GM23338 (cell line): ENCODE measurements at regions not wholly inside any gene's neighbourhood (a gene's known extent, or its start where the extent isn't known, plus 50 kb on each side); places are given as distances from the start of the nearest gene placed in this dataset.

ENCODE experiments used
- ATAC-seq: fragments of 200-7000 bp; cut with Tn5 transposase; 3 replicates; pipeline ENCODE4 v1.9.1; 2020
- DNase-seq: peaks from one replicate; pipeline ENCODE4 v3.0.0-alpha.2; 2015; ENCODE audit warnings: low spot score
- H2AFZ ChIP-seq: fragments of 200-600 bp; sonication (generic); 2 replicates; pipeline ENCODE4 v1.8.0; 2016; ENCODE audit warnings: antibody characterized with exemption, mild to moderate bottlenecking, moderate library complexity
- H3F3A ChIP-seq: fragments of 200-600 bp; sonication (generic); replicated peaks from 2 replicates; pipeline ENCODE4 v1.8.0; 2017; ENCODE audit warnings: antibody characterized with exemption, mixed run types, low read depth
- H3K27ac ChIP-seq: fragments of 200-600 bp; sonication (generic); 2 replicates; pipeline ENCODE4 v1.6.1; 2016; ENCODE audit warnings: low read depth
- H3K27me3 ChIP-seq: fragments of 200-600 bp; sonication (generic); 2 replicates; pipeline ENCODE4 v1.8.0; 2016; ENCODE audit warnings: mild to moderate bottlenecking, mixed run types, moderate library complexity; ENCODE audit not compliant: insufficient read depth
- H3K36me3 ChIP-seq: fragments of 200-600 bp; sonication (generic); 2 replicates; pipeline ENCODE4 v1.8.0; 2016; ENCODE audit warnings: mild to moderate bottlenecking; ENCODE audit not compliant: insufficient read depth
- H3K4me1 ChIP-seq: fragments of 200-600 bp; sonication (generic); 2 replicates; pipeline ENCODE4 v1.8.0; 2016; ENCODE audit warnings: mild to moderate bottlenecking, moderate library complexity; ENCODE audit not compliant: insufficient read depth
- H3K4me2 ChIP-seq: fragments of 200-600 bp; sonication (generic); 2 replicates; pipeline ENCODE4 v1.7.1; 2017; ENCODE audit warnings: mixed run types
- H3K4me3 ChIP-seq: fragments of 200-600 bp; sonication (generic); 2 replicates; pipeline ENCODE4 v1.6.1; 2016; ENCODE audit warnings: mixed run types
- H3K79me2 ChIP-seq: fragments of 200-600 bp; sonication (generic); replicated peaks from 2 replicates; pipeline ENCODE4 v1.8.0; 2017; ENCODE audit warnings: mild to moderate bottlenecking; ENCODE audit not compliant: insufficient read depth
- H3K9me2 ChIP-seq: fragments of 200-600 bp; sonication (generic); 2 replicates; pipeline ENCODE4 v1.8.0; 2017; ENCODE audit not compliant: insufficient read depth
- H4K20me1 ChIP-seq: fragments of 200-600 bp; sonication (generic); replicated peaks from 2 replicates; pipeline ENCODE4 v1.8.0; 2017; ENCODE audit warnings: mild to moderate bottlenecking; ENCODE audit not compliant: insufficient read depth
- H3K27ac Mint-ChIP-seq: 2 replicates; pipeline ENCODE4 v1.8.0; 2020; ENCODE audit warnings: inconsistent platforms, mild to moderate bottlenecking, moderate library complexity, mixed read lengths
- H3K27me3 Mint-ChIP-seq: 3 replicates; pipeline ENCODE4 v1.8.0; 2022; ENCODE audit warnings: low read depth, mild to moderate bottlenecking, moderate library complexity, mixed read lengths, inconsistent platforms; ENCODE audit not compliant: insufficient read depth, poor library complexity
- H3K36me3 Mint-ChIP-seq: 3 replicates; pipeline ENCODE4 v1.8.0; 2021; ENCODE audit warnings: low read depth, mild to moderate bottlenecking, inconsistent platforms, moderate library complexity, mixed read lengths
- H3K4me1 Mint-ChIP-seq: 3 replicates; pipeline ENCODE4 v1.8.0; 2020; ENCODE audit warnings: mild to moderate bottlenecking, inconsistent platforms, mixed read lengths
- H3K4me3 Mint-ChIP-seq: 3 replicates; pipeline ENCODE4 v1.8.0; 2021; ENCODE audit warnings: moderate library complexity, mild to moderate bottlenecking, inconsistent platforms, mixed read lengths
- H3K9me3 Mint-ChIP-seq: 3 replicates; pipeline ENCODE4 v1.8.0; 2020; ENCODE audit warnings: moderate library complexity, mild to moderate bottlenecking, inconsistent platforms, mixed read lengths
- CREB1 ChIP-seq: fragments of 250-450 bp; sonication (Bioruptor Pico); IDR thresholded peaks from 2 replicates; pipeline ENCODE4 v1.5.0; 2020; ENCODE audit warnings: low read depth, mild to moderate bottlenecking, moderate library complexity
- CTCF ChIP-seq, 2 experiments: fragments of 200-600 bp in 1 of 2; sonication (generic) in 1 of 2; conservative IDR thresholded peaks; 2 replicates each; pipeline versions ENCODE4 v1.5.1 to v1.6.1; 2016 to 2017; ENCODE audit warnings: antibody characterized with exemption in 2 of 2, low read depth in 2 of 2, mild to moderate bottlenecking in 2 of 2, moderate library complexity in 1 of 2
- ETS1 ChIP-seq: IDR thresholded peaks from 2 replicates; pipeline ENCODE4 v1.6.1; 2016; ENCODE audit warnings: antibody characterized with exemption
- EZH2 ChIP-seq: fragments of 200-600 bp; sonication (generic); IDR thresholded peaks from one replicate; pipeline ENCODE4 v1.8.0; 2017; ENCODE audit warnings: antibody characterized with exemption, mild to moderate bottlenecking, low read depth; ENCODE audit not compliant: unreplicated experiment
- EZH2phosphoT487 ChIP-seq: fragments of 200-600 bp; sonication (generic); IDR thresholded peaks from one replicate; pipeline ENCODE4 v1.8.1; 2018; ENCODE audit warnings: antibody characterized with exemption; ENCODE audit not compliant: unreplicated experiment
- JUNB ChIP-seq: IDR thresholded peaks from one replicate; pipeline ENCODE4 v1.6.1; 2016; ENCODE audit warnings: antibody characterized with exemption; ENCODE audit not compliant: unreplicated experiment
- NANOG ChIP-seq: IDR thresholded peaks from 2 replicates; pipeline ENCODE4 v1.6.1; 2016; ENCODE audit warnings: antibody characterized with exemption, borderline replicate concordance
- POLR2AphosphoS5 ChIP-seq: IDR thresholded peaks from 2 replicates; pipeline ENCODE4 v1.6.1; 2016; ENCODE audit warnings: antibody characterized with exemption, low read depth
- REST ChIP-seq: IDR thresholded peaks from one replicate; pipeline ENCODE4 v1.6.1; 2018; ENCODE audit warnings: antibody characterized with exemption; ENCODE audit not compliant: unreplicated experiment
- STAT1 ChIP-seq: IDR thresholded peaks from one replicate; pipeline ENCODE4 v1.6.1; 2016; ENCODE audit warnings: antibody characterized with exemption; ENCODE audit not compliant: unreplicated experiment
- ZNF114 ChIP-seq: fragments of 250-450 bp; sonication (Bioruptor Pico); IDR thresholded peaks from 2 replicates; pipeline ENCODE4 v1.5.0; 2020; ENCODE audit warnings: mild to moderate bottlenecking, moderate library complexity
- ZNF331 ChIP-seq: fragments of 250-450 bp; sonication (Bioruptor Pico); IDR thresholded peaks from 2 replicates; pipeline ENCODE4 v1.5.0; 2020; ENCODE audit warnings: low read depth, mild to moderate bottlenecking, moderate library complexity
- ZNF462 ChIP-seq: fragments of 250-450 bp; sonication (Bioruptor Pico); IDR thresholded peaks from 2 replicates; pipeline ENCODE4 v1.5.0; 2020; ENCODE audit warnings: mild to moderate bottlenecking, moderate library complexity

GRCh38 chr4:38230121-38230801, 270.1 kb downstream of the PTTG2 start:
- H3K4me2 ChIP-seq, result no peak overlapping the region
- H3K27me3 Mint-ChIP-seq, result peaks cover 7% of the 10 kb centered on the region
- H3K4me3 Mint-ChIP-seq, result no peak overlapping the region
- ATAC-seq (no peak), DNase-seq (no peak)
- H3K27ac Mint-ChIP-seq, result no peak overlapping the region
- no peaks in the 10 kb centered on the region for H3K4me1 Mint-ChIP-seq
- no peaks in the 10 kb centered on the region for H3K79me2 ChIP-seq
- no peaks in the 10 kb centered on the region for H3K27me3 ChIP-seq
- no peaks in the 10 kb centered on the region for H3F3A ChIP-seq
- H3K27ac ChIP-seq, result no peak overlapping the region
- peak overlapping the region; percentile 43; the same call in 1 of the 2 replicates for H2AFZ ChIP-seq
- H4K20me1 ChIP-seq, result no peaks in the 10 kb centered on the region
- no peaks in the 10 kb centered on the region for H3K9me2 ChIP-seq
- H3K9me3 Mint-ChIP-seq, result no peaks in the 10 kb centered on the region
- no peaks in the 10 kb centered on the region for H3K36me3 Mint-ChIP-seq
- H3K4me1 ChIP-seq, result no peaks in the 10 kb centered on the region
- H3K36me3 ChIP-seq, result no peaks in the 10 kb centered on the region
- H3K4me3 ChIP-seq, result no peak overlapping the region
- TF ChIP-seq ETS1 (no peak), ZNF114 (CRISPR knock-in tag) (no peak), JUNB (no peak), ZNF331 (no peak), CTCF (conservative IDR thresholded peaks at IDR 0.05; ENCODE audit: low read depth in 2 of 2) (no peak), ZNF462 (CRISPR knock-in tag) (no peak), CREB1 (CRISPR knock-in tag) (no peak), POLR2AphosphoS5 (no peak), NANOG (no peak), EZH2 (no peak), EZH2phosphoT487 (no peak), REST (no peak), STAT1 (no peak)
